Skeletal muscle tissue (tissue), 3 donors: ENCODE measurements at regions not wholly inside any gene's neighbourhood (a gene's known extent, or its start where the extent isn't known, plus 50 kb on each side); places are given as distances from the start of the nearest gene placed in this dataset.

ENCODE experiments used
- H3K27ac ChIP-seq: one replicate; pipeline ENCODE4 v1.7.0; 2013; ENCODE audit warnings: mild to moderate bottlenecking, low read depth, low read length, inconsistent platforms
- H3K27me3 ChIP-seq, 3 donors: one replicate each; pipeline ENCODE4 v1.7.0; 2013; ENCODE audit warnings: low read length in 3 of 3; ENCODE audit not compliant: control insufficient read depth in 3 of 3, insufficient read depth in 3 of 3
- H3K36me3 ChIP-seq, 3 donors: one replicate each; pipeline ENCODE4 v1.7.0; 2013; ENCODE audit warnings: low read length in 3 of 3; ENCODE audit not compliant: control insufficient read depth in 3 of 3, insufficient read depth in 3 of 3
- H3K4me1 ChIP-seq, 3 donors: one replicate each; pipeline ENCODE4 v1.7.0; 2013; ENCODE audit warnings: low read length in 3 of 3, mild to moderate bottlenecking in 3 of 3; ENCODE audit not compliant: control insufficient read depth in 3 of 3, insufficient read depth in 3 of 3
- H3K4me3 ChIP-seq, 3 donors: one replicate each; pipeline ENCODE4 v1.7.0; 2013; ENCODE audit warnings: low read length in 3 of 3
- H3K9ac ChIP-seq, 3 donors: one replicate each; pipeline ENCODE4 v1.7.0; 2013; ENCODE audit warnings: low read length in 3 of 3, mild to moderate bottlenecking in 3 of 3, moderate library complexity in 2 of 3, low read depth in 1 of 3
- H3K9me3 ChIP-seq, 3 donors: one replicate each; pipeline ENCODE4 v1.7.0; 2013; ENCODE audit warnings: low read length in 3 of 3; ENCODE audit not compliant: control insufficient read depth in 3 of 3
- donor health status: Osteomylitis.

GRCh38 chr5:61949679-61950435 is 356.1 kb upstream of the KIF2A start:
- Histone ChIP-seq H3K27me3 (no peaks in the 10 kb centered on the region), H3K4me3 (no peak overlapping the region), H3K36me3 (no peaks in the 10 kb centered on the region), H3K27ac (no peak overlapping the region), H3K4me1 (no peaks in the 10 kb centered on the region), H3K9ac (no peak overlapping the region), H3K9me3 (no peaks in the 10 kb centered on the region)

- no peak overlapping the region for H3K27ac ChIP-seq
- no peak overlapping the region for H3K4me3 ChIP-seq
- no peaks in the 10 kb centered on the region for H3K27me3 ChIP-seq
- no peaks in the 10 kb centered on the region for H3K36me3 ChIP-seq
- no peaks in the 10 kb centered on the region for H3K9me3 ChIP-seq
- no peaks in the 10 kb centered on the region for H3K4me1 ChIP-seq
- no peak overlapping the region for H3K9ac ChIP-seq
Observed at GRCh38 chr5:61951295-61951694, 354.7 kb upstream of the KIF2A start.

DNA sequence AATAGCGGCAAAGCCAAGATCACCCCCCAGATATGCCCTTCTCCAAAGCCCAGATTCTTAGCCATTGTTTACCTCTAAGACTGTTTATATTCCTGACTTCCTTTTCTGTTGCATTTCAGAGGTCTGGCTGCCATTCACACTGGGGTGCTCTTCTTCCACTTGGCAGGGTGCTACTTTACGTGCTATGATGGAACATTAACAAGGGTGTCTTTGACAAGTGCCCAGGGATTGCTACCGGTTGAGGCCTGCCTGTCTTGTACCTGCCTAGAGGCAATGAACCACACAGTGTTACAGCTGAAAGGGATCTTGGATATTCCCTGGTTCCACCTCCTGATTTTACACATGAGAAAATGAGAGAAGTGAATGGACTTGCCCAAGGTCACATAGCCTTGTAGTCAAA is 352.1 kb upstream of the KIF2A start:
- Histone ChIP-seq H3K9ac (no peak overlapping the region), H3K27ac (no peak overlapping the region), H3K4me3 (no peak overlapping the region), H3K4me1 (no peaks in the 10 kb centered on the region), H3K36me3 (no peaks in the 10 kb centered on the region), H3K9me3 (no peaks in the 10 kb centered on the region), H3K27me3 (no peaks in the 10 kb centered on the region)

GRCh38 chr5:61964201-61964600 is 341.8 kb upstream of the KIF2A start:
- Histone ChIP-seq H3K4me1 (no peaks in the 10 kb centered on the region), H3K9ac (no peak overlapping the region), H3K4me3 (no peak overlapping the region), H3K9me3 (peaks cover 0 to 2% (median 0%) of the 10 kb centered on the region in 3 donors), H3K27ac (no peak overlapping the region), H3K27me3 (no peaks in the 10 kb centered on the region), H3K36me3 (no peaks in the 10 kb centered on the region)

GRCh38 chr5:61965069-61965468 is 340.9 kb upstream of the KIF2A start:
- Histone ChIP-seq H3K9me3 (peaks cover 0 to 2% (median 0%) of the 10 kb centered on the region in 3 donors), H3K4me3 (no peak overlapping the region), H3K9ac (no peak overlapping the region), H3K4me1 (no peaks in the 10 kb centered on the region), H3K27me3 (no peaks in the 10 kb centered on the region), H3K27ac (no peak overlapping the region), H3K36me3 (no peaks in the 10 kb centered on the region)

DNA sequence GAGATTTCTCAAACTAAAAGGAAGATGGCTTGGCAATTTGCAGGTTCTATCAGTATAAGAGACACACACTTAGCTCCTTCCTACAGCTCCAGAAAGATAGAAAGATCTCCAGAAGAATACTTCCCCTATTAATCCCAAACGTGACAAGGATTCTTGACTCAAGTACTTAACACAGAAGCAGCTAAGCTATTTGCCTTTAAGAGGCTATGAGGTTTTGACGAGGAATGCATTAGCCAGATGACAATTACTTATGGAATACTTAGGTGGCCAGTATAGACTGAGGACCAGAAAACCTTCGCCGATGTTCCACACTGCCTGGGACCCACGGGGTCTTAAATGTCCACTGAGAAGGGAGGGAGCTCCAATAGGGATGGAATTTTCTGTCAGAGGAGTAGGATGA is 340.5 kb upstream of the KIF2A start:
- H3K27ac ChIP-seq = no peak overlapping the region

GRCh38 chr5:61966296-61966955 is 339.6 kb upstream of the KIF2A start:
- H3K9me3 ChIP-seq = no peaks in the 10 kb centered on the region
- no peak overlapping the region for H3K9ac ChIP-seq
- no peaks in the 10 kb centered on the region for H3K27me3 ChIP-seq
- H3K36me3 ChIP-seq = no peaks in the 10 kb centered on the region
- no peak overlapping the region for H3K27ac ChIP-seq
- no peak overlapping the region for H3K4me3 ChIP-seq
- H3K4me1 ChIP-seq = no peaks in the 10 kb centered on the region

More for the DNA sequence above, 340.5 kb upstream of the KIF2A start:
- no peaks in the 10 kb centered on the region for H3K36me3 ChIP-seq
- H3K9ac ChIP-seq = no peak overlapping the region
- H3K27me3 ChIP-seq = no peaks in the 10 kb centered on the region
- H3K9me3 ChIP-seq = no peaks in the 10 kb centered on the region
- H3K4me3 ChIP-seq = no peak overlapping the region
- no peaks in the 10 kb centered on the region for H3K4me1 ChIP-seq

DNA sequence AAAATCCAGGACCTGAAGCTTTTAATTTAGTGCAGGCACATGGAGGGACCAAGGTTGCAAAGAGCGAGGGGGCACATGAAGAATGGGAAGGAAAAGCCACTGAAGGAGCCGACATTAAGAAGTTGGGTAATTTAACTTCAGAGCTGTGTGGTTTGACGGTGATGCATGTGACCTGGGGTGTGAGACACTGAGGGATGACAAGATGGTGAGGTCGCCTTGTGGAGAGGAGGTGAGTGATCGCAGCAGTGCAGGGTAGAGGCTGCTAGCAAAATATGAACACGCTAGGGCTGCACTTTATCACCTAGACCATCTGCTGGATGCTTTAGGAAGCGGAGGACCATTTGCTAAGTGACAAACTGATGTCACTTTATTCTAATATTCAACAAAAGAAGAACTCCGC is 339.0 kb upstream of the KIF2A start:
- Histone ChIP-seq H3K27me3 (no peaks in the 10 kb centered on the region), H3K4me1 (no peaks in the 10 kb centered on the region), H3K4me3 (no peak overlapping the region), H3K27ac (no peak overlapping the region), H3K36me3 (no peaks in the 10 kb centered on the region), H3K9ac (no peak overlapping the region), H3K9me3 (no peaks in the 10 kb centered on the region)

DNA sequence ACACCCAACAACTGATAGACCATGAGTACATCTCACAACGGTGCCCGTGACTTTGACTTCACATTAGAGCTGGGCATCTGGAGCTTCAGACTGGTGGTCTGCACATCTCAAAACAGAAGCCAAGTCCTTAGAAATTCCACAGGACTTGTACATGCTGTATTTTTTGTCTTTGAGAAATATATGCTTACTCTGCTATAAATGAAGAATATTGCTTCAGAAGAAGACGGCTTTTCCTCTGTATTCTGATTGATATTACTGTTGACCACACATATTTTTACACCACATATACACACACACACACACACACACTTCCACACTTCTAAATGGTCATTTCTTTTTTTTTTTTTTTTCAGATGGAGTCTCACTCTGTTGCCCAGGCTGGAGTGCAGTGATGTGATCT is 338.3 kb upstream of the KIF2A start:
- H3K36me3 ChIP-seq = no peaks in the 10 kb centered on the region
- H3K27ac ChIP-seq = no peak overlapping the region
- no peak overlapping the region for H3K4me3 ChIP-seq
- no peaks in the 10 kb centered on the region for H3K9me3 ChIP-seq
- H3K4me1 ChIP-seq = no peaks in the 10 kb centered on the region
- H3K9ac ChIP-seq = no peak overlapping the region
- no peaks in the 10 kb centered on the region for H3K27me3 ChIP-seq

- H3K9ac ChIP-seq = no peak overlapping the region
- H3K9me3 ChIP-seq = no peaks in the 10 kb centered on the region
- no peaks in the 10 kb centered on the region for H3K36me3 ChIP-seq
- H3K4me1 ChIP-seq = no peaks in the 10 kb centered on the region
- no peaks in the 10 kb centered on the region for H3K27me3 ChIP-seq
- no peak overlapping the region for H3K27ac ChIP-seq
- no peak overlapping the region for H3K4me3 ChIP-seq
Observed at GRCh38 chr5:61969347-61969746, 336.7 kb upstream of the KIF2A start.
